DOHH2 (cell line): ENCODE measurements at regions not wholly inside any gene's neighbourhood (a gene's known extent, or its start where the extent isn't known, plus 50 kb on each side); places are given as distances from the start of the nearest gene placed in this dataset.
"Not testable (repeated sequence)": the region's sequence is repeated elsewhere in the genome, so short reads cannot be mapped to it uniquely, and the experiment has no call there.

Experiments
- EZH2phosphoT487 ChIP-seq: fragments of 200-600 bp; sonication (generic); IDR thresholded peaks from 2 replicates; pipeline ENCODE4 v1.6.1; 2017; ENCODE audit warnings: borderline replicate concordance, mild to moderate bottlenecking, antibody characterized with exemption, low read length, moderate library complexity, mixed read lengths
- TF ChIP-seq, protein P1 (sequence below): fragments of 200-600 bp; sonication (generic); IDR thresholded peaks from one replicate; pipeline ENCODE4 v1.5.1; 2014; ENCODE audit warnings: antibody characterized with exemption, mild to moderate bottlenecking, low read depth, low read length; ENCODE audit not compliant: poor library complexity, severe bottlenecking

GRCh38 chr6:58139746-58140145 is 822.3 kb downstream of the PRIM2 start:
- TF ChIP-seq, protein P1, sequence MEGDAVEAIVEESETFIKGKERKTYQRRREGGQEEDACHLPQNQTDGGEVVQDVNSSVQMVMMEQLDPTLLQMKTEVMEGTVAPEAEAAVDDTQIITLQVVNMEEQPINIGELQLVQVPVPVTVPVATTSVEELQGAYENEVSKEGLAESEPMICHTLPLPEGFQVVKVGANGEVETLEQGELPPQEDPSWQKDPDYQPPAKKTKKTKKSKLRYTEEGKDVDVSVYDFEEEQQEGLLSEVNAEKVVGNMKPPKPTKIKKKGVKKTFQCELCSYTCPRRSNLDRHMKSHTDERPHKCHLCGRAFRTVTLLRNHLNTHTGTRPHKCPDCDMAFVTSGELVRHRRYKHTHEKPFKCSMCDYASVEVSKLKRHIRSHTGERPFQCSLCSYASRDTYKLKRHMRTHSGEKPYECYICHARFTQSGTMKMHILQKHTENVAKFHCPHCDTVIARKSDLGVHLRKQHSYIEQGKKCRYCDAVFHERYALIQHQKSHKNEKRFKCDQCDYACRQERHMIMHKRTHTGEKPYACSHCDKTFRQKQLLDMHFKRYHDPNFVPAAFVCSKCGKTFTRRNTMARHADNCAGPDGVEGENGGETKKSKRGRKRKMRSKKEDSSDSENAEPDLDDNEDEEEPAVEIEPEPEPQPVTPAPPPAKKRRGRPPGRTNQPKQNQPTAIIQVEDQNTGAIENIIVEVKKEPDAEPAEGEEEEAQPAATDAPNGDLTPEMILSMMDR = not testable (repeated sequence)
- not testable (repeated sequence) for TF ChIP-seq EZH2phosphoT487
